ENCODE measurements at regions not wholly inside any gene's neighbourhood (a gene's known extent, or its start where the extent isn't known, plus 50 kb on each side); places are given as distances from the start of the nearest gene placed in this dataset.

GRCh38 chr16:13767215-13767614 is 152.7 kb upstream of the ERCC4 start:
- Histone ChIP-seq H3K27me3 (no peaks in the 10 kb centered on the region), H3K27ac (no peak overlapping the region), H3K9me3 (no peaks in the 10 kb centered on the region), H3K4me3 (no peak overlapping the region), H3K4me1 (ENCODE audit: insufficient read depth) (no peaks in the 10 kb centered on the region), H3K36me3 (no peaks in the 10 kb centered on the region)
- WGBS, 3 donors, result 37 to 53% (median 43%) methylated on average over 7 of the region's 7 CpGs
- DNase-seq, result no peak
- intact Hi-C loops (cut with DNase I), result no loop called here
- TF ChIP-seq CTCF (IDR thresholded peaks at IDR 0.05) (no peak), POLR2A (IDR thresholded peaks at IDR 0.05) (no peak), EP300 (IDR thresholded peaks at IDR 0.05) (no peak)

- no peak for TF ChIP-seq POLR2A (IDR thresholded peaks at IDR 0.05)
- TF ChIP-seq CTCF (IDR thresholded peaks at IDR 0.05), result no peak
- TF ChIP-seq EP300 (IDR thresholded peaks at IDR 0.05), result no peak
Observed at GRCh38 chr16:13768471-13768870, 151.5 kb upstream of the ERCC4 start.

DNA sequence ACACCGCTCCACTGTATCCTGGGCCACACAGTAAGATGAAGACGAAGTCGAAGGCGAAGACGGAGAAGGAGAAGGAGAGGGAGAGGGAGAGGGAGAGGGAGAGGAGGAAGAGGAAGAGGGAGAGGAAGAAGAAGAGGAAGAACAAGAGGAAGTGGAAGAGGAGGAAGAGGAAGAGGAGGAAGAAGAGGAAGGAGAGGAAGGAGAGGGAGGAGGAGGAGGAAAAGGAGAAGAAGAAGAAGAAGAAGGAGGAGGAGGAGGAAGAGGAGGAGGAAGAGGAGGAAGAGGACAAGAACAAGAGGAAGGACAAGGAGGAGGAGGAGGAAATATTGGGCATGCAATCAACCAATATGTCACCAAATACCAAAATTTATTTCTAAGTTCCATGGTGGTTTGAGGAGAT is 149.5 kb upstream of the ERCC4 start:
- Histone ChIP-seq H3K9me3 (no peaks in the 10 kb centered on the region), H3K4me3 (no peak overlapping the region), H3K36me3 (no peaks in the 10 kb centered on the region), H3K27me3 (no peaks in the 10 kb centered on the region), H3K4me1 (ENCODE audit: insufficient read depth) (no peaks in the 10 kb centered on the region), H3K27ac (no peak overlapping the region)
- no peak for DNase-seq
- 91 to 93% (median 91%) methylated on average over 5 of the region's 5 CpGs for WGBS, 3 donors
- TF ChIP-seq CTCF (IDR thresholded peaks at IDR 0.05), result no peak
- TF ChIP-seq EP300 (IDR thresholded peaks at IDR 0.05), result no peak
- TF ChIP-seq POLR2A (IDR thresholded peaks at IDR 0.05), result no peak
- intact Hi-C loops (cut with DNase I), result no loop called here

More at GRCh38 chr16:13768471-13768870, 151.5 kb upstream of the ERCC4 start:
- Histone ChIP-seq H3K9me3 (no peaks in the 10 kb centered on the region), H3K36me3 (no peaks in the 10 kb centered on the region), H3K27me3 (no peaks in the 10 kb centered on the region), H3K4me1 (ENCODE audit: insufficient read depth) (no peaks in the 10 kb centered on the region), H3K27ac (no peak overlapping the region), H3K4me3 (no peak overlapping the region)
- 46 to 55% (median 47%) methylated on average over 4 of the region's 4 CpGs for WGBS, 3 donors
- DNase-seq, result no peak
- intact Hi-C loops (cut with DNase I), result no loop called here

DNA sequence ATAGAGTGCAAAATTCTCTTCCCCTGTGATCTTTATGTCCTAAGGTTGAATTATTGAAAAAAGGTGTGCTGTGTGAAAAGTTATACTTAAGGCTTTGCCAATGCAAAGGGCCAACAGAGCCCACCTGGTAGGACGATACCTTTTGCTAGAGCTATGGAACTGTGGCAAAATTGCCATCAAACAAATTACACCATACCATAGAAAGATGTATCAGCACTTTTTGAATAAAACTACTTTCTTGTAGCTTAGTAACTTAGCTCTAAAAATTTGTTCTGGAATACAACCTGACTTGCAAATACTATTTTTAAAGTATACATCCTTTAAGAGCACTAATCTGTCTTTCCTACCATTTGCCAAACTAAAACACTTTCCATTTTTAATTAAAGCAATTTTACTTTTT is 147.2 kb upstream of the ERCC4 start:
- no peaks in the 10 kb centered on the region for H3K4me1 ChIP-seq (ENCODE audit: insufficient read depth)
- WGBS, 3 donors, result 64 to 79% (median 78%) methylated on average over 1 of the region's 1 CpG
- H3K4me3 ChIP-seq, result no peak overlapping the region
- DNase-seq, result no peak
- no peak overlapping the region for H3K27ac ChIP-seq
- intact Hi-C loops (cut with DNase I), result no loop called here
- H3K36me3 ChIP-seq, result no peaks in the 10 kb centered on the region
- peaks cover 0 to 2% of the 10 kb centered on the region in 2 donors for H3K9me3 ChIP-seq
- no peaks in the 10 kb centered on the region for H3K27me3 ChIP-seq
- TF ChIP-seq EP300 (IDR thresholded peaks at IDR 0.05) (no peak), CTCF (IDR thresholded peaks at IDR 0.05) (no peak), POLR2A (IDR thresholded peaks at IDR 0.05) (no peak)

DNA sequence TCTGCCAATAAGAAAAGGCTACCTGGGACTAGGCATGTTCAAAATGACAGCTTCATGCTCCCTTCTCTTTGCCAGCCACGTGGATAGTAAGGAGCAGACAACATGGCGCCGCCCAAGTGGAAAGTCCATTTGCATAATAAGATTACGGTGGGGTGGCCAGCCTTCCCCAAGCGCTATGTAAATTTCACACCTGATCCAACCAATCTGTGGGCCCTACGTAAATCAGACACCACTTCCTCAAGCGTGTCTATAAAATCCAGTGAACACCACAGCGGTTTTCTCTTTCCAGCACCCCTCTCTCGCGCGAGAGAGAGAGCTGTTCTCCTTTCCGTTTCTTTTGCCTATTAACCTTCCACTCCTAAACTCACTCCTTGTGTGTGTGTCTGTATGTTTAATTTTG is 140.3 kb upstream of the ERCC4 start:
- TF ChIP-seq CTCF (IDR thresholded peaks at IDR 0.05), result no peak
- no peak for TF ChIP-seq EP300 (IDR thresholded peaks at IDR 0.05)
- TF ChIP-seq POLR2A (IDR thresholded peaks at IDR 0.05), result no peak
- no peaks in the 10 kb centered on the region for H3K4me1 ChIP-seq (ENCODE audit: insufficient read depth)
- 68 to 84% (median 69%) methylated on average over 11 to 12 of the region's 12 CpGs for WGBS, 3 donors
- H3K36me3 ChIP-seq, result no peaks in the 10 kb centered on the region
- H3K4me3 ChIP-seq, result no peak overlapping the region
- intact Hi-C loops (cut with DNase I), result no loop called here
- peaks cover 0 to 2% of the 10 kb centered on the region in 2 donors for H3K9me3 ChIP-seq
- no peak overlapping the region for H3K27ac ChIP-seq
- H3K27me3 ChIP-seq, result no peaks in the 10 kb centered on the region
- no peak for DNase-seq
